Stimulated activated CD4-positive, alpha-beta T cell treated with anti-CD3 and anti-CD28 coated beads, Interleukin-2, amount 100 ng/mL, for 24 hours (primary cell): ENCODE measurements at regions not wholly inside any gene's neighbourhood (a gene's known extent, or its start where the extent isn't known, plus 50 kb on each side); places are given as distances from the start of the nearest gene placed in this dataset.

Source experiments
- DNase-seq, 2 donors: peaks; one replicate each; pipeline ENCODE4 v3.0.0-alpha.2; 2020

GRCh38 chr6:2454180-2454579 lies 208.8 kb upstream of the GMDS start:
- DNase-seq: no peak

- no peak for DNase-seq
Measured at GRCh38 chr6:2450546-2450945, 205.1 kb upstream of the GMDS start.

GRCh38 chr6:2449572-2449940 lies 204.2 kb upstream of the GMDS start:
- DNase-seq: no peak

GRCh38 chr6:2448826-2449571 lies 203.6 kb upstream of the GMDS start:
- peak in 1 of 2 donors; percentile 11 for DNase-seq

GRCh38 chr6:2447931-2448330 lies 202.5 kb upstream of the GMDS start:
- DNase-seq: no peak

- no peak for DNase-seq
Measured at GRCh38 chr6:2447318-2447920, 202.0 kb upstream of the GMDS start.

GRCh38 chr6:2441601-2442475 lies 196.4 kb upstream of the GMDS start:
- DNase-seq: no peak

GRCh38 chr6:2440516-2440915 lies 195.1 kb upstream of the GMDS start:
- DNase-seq: no peak

- DNase-seq: no peak
Measured at GRCh38 chr6:2439632-2440031, 194.2 kb upstream of the GMDS start.

GRCh38 chr6:2439082-2439481 lies 193.7 kb upstream of the GMDS start:
- no peak for DNase-seq

- DNase-seq: no peak
Measured at GRCh38 chr6:2436410-2437154, 191.2 kb upstream of the GMDS start.

- no peak for DNase-seq
Measured at GRCh38 chr6:2435323-2435722, 189.9 kb upstream of the GMDS start.

- DNase-seq: no peak
Measured at GRCh38 chr6:2434912-2435311, 189.5 kb upstream of the GMDS start.

- DNase-seq: no peak
Measured at GRCh38 chr6:2434116-2434515, 188.7 kb upstream of the GMDS start.

- DNase-seq: no peak
Measured at GRCh38 chr6:2433711-2434110, 188.3 kb upstream of the GMDS start.

GRCh38 chr6:2433266-2433665 lies 187.9 kb upstream of the GMDS start:
- no peak for DNase-seq

- no peak for DNase-seq
Measured at GRCh38 chr6:2432292-2432691, 186.9 kb upstream of the GMDS start.

- no peak for DNase-seq
Measured at GRCh38 chr6:2430612-2431011, 185.2 kb upstream of the GMDS start.

- no peak for DNase-seq
Measured at GRCh38 chr6:2429460-2429859, 184.1 kb upstream of the GMDS start.

- no peak for DNase-seq
Measured at GRCh38 chr6:2429032-2429431, 183.6 kb upstream of the GMDS start.

GRCh38 chr6:2426561-2427340 lies 181.3 kb upstream of the GMDS start:
- no peak for DNase-seq

GRCh38 chr6:2416128-2416712 lies 170.8 kb upstream of the GMDS start:
- DNase-seq: no peak
